Transverse colon (tissue), 4 donors: ENCODE measurements at regions not wholly inside any gene's neighbourhood (a gene's known extent, or its start where the extent isn't known, plus 50 kb on each side); places are given as distances from the start of the nearest gene placed in this dataset.

Source experiments
- CTCF ChIP-seq, 5 experiments: fragments of 200-600 bp in 3 of 5; fragments of 450-650 bp in 2 of 5; sonication (generic) in 3 of 5; IDR thresholded peaks; 1 replicate in 2 of 5; 2 replicates in 3 of 5; pipeline ENCODE4 v1.5.1; 2016 to 2017; ENCODE audit warnings: antibody characterized with exemption in 5 of 5, inconsistent platforms in 3 of 5, mild to moderate bottlenecking in 2 of 5, moderate library complexity in 1 of 5
- EP300 ChIP-seq: sonication (generic); formaldehyde crosslinking; IDR thresholded peaks from one replicate; pipeline ENCODE4 v1.6.1; 2017; ENCODE audit warnings: antibody characterized with exemption, low read depth
- POLR2A ChIP-seq: fragments of 450-650 bp; IDR thresholded peaks from one replicate; pipeline ENCODE4 v1.6.1; 2016; ENCODE audit warnings: antibody characterized with exemption, mild to moderate bottlenecking, moderate library complexity
- POLR2AphosphoS5 ChIP-seq, 3 donors: sonication (generic); formaldehyde crosslinking; IDR thresholded peaks; one replicate each; pipeline ENCODE4 v1.6.1; 2016; ENCODE audit warnings: antibody characterized with exemption in 3 of 3

GRCh38 chr13:39926345-39926744 is 270.9 kb downstream of the COG6 start:
- TF ChIP-seq CTCF (IDR thresholded peaks at IDR 0.05), result no peak
- TF ChIP-seq EP300, result no peak
- no peak for TF ChIP-seq POLR2AphosphoS5 (IDR thresholded peaks at IDR 0.05)
- no peak for TF ChIP-seq POLR2A
